K562 (cell line): ENCODE measurements at regions not wholly inside any gene's neighbourhood (a gene's known extent, or its start where the extent isn't known, plus 50 kb on each side); places are given as distances from the start of the nearest gene placed in this dataset.

Experiments used
- ARID4B ChIP-seq: sonication (generic); formaldehyde crosslinking; IDR thresholded peaks from 2 replicates; pipeline ENCODE4 v1.8.0; 2022; ENCODE audit warnings: mild to moderate bottlenecking, missing genetic modification reagents
- E4F1 ChIP-seq: fragments of 250-450 bp; sonication (Bioruptor Pico); IDR thresholded peaks from 2 replicates; pipeline ENCODE4 v1.5.0; 2021; ENCODE audit warnings: mild to moderate bottlenecking, borderline replicate concordance
- MEF2D ChIP-seq: conservative IDR thresholded peaks from 2 replicates; pipeline ENCODE4 v1.6.1; 2016; ENCODE audit warnings: low read depth, missing genetic modification characterization, missing compliant biosample characterization
- POLR2AphosphoS2 ChIP-seq: IDR thresholded peaks from 2 replicates; pipeline ENCODE4 v1.6.1; 2012; ENCODE audit warnings: low read length, improper control_type of control experiment
- ZKSCAN1 ChIP-seq: fragments of 150-350 bp; IDR thresholded peaks from 2 replicates; pipeline ENCODE4 v1.6.1; 2016; ENCODE audit warnings: low read depth, low read length
- ZNF140 ChIP-seq: fragments of 250-450 bp; sonication (Bioruptor Pico); IDR thresholded peaks from 2 replicates; pipeline ENCODE4 v1.8.0; 2021; ENCODE audit warnings: moderate library complexity, mild to moderate bottlenecking, inconsistent platforms
- ZNF79 ChIP-seq: fragments of 250-450 bp; sonication (Bioruptor Pico); IDR thresholded peaks from 2 replicates; pipeline ENCODE4 v1.4.0; 2020; ENCODE audit warnings: low read depth, mild to moderate bottlenecking, moderate library complexity

- TF ChIP-seq ARID4B: no peak
- TF ChIP-seq POLR2AphosphoS2: no peak
- TF ChIP-seq E4F1: no peak
- no peak for TF ChIP-seq ZKSCAN1
- no peak for TF ChIP-seq MEF2D (tag)
- TF ChIP-seq ZNF140 (CRISPR knock-in tag): no peak
- TF ChIP-seq ZNF79 (CRISPR knock-in tag): no peak
Observed at GRCh38 chr3:153855772-153856171, 265.4 kb upstream of the ARHGEF26 start (continued).
